ENCODE measurements at regions not wholly inside any gene's neighbourhood (a gene's known extent, or its start where the extent isn't known, plus 50 kb on each side); places are given as distances from the start of the nearest gene placed in this dataset.

DNA sequence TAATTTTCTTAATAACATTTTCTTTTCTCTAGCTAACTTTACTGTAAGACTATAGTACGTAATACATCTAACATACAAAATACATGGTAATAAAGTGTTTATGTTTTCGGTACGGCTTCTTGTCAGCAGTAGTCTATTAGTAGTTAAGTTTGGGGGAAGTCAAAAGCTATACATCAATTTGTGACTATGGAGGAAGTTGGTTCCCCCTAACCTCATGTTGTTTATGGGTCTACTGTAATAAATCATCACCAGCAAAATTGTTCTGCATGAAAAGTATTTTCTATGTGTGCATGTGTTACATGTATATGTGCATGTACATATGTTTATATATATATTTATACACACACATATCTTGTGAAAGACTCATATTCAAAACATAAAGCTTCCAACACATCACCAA is 303.0 kb downstream of the TRIB2 start:
- TF ChIP-seq, protein P1, sequence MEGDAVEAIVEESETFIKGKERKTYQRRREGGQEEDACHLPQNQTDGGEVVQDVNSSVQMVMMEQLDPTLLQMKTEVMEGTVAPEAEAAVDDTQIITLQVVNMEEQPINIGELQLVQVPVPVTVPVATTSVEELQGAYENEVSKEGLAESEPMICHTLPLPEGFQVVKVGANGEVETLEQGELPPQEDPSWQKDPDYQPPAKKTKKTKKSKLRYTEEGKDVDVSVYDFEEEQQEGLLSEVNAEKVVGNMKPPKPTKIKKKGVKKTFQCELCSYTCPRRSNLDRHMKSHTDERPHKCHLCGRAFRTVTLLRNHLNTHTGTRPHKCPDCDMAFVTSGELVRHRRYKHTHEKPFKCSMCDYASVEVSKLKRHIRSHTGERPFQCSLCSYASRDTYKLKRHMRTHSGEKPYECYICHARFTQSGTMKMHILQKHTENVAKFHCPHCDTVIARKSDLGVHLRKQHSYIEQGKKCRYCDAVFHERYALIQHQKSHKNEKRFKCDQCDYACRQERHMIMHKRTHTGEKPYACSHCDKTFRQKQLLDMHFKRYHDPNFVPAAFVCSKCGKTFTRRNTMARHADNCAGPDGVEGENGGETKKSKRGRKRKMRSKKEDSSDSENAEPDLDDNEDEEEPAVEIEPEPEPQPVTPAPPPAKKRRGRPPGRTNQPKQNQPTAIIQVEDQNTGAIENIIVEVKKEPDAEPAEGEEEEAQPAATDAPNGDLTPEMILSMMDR (IDR thresholded peaks at IDR 0.05) = no peak
- TF ChIP-seq POLR2A (IDR thresholded peaks at IDR 0.05) = no peak

All from Peyer's patch (tissue), 4 donors.